GM23338 (cell line): ENCODE measurements at regions not wholly inside any gene's neighbourhood (a gene's known extent, or its start where the extent isn't known, plus 50 kb on each side); places are given as distances from the start of the nearest gene placed in this dataset.
"Not testable (repeated sequence)": the region's sequence is repeated elsewhere in the genome, so short reads cannot be mapped to it uniquely, and the experiment has no call there.

Experiments
- CREB1 ChIP-seq: fragments of 250-450 bp; sonication (Bioruptor Pico); IDR thresholded peaks from 2 replicates; pipeline ENCODE4 v1.5.0; 2020; ENCODE audit warnings: low read depth, mild to moderate bottlenecking, moderate library complexity
- EZH2 ChIP-seq: fragments of 200-600 bp; sonication (generic); IDR thresholded peaks from one replicate; pipeline ENCODE4 v1.8.0; 2017; ENCODE audit warnings: antibody characterized with exemption, mild to moderate bottlenecking, low read depth; ENCODE audit not compliant: unreplicated experiment
- EZH2phosphoT487 ChIP-seq: fragments of 200-600 bp; sonication (generic); IDR thresholded peaks from one replicate; pipeline ENCODE4 v1.8.1; 2018; ENCODE audit warnings: antibody characterized with exemption; ENCODE audit not compliant: unreplicated experiment
- POLR2AphosphoS5 ChIP-seq: IDR thresholded peaks from 2 replicates; pipeline ENCODE4 v1.6.1; 2016; ENCODE audit warnings: antibody characterized with exemption, low read depth
- TF ChIP-seq, protein P1 (sequence below), 2 experiments: fragments of 200-600 bp in 1 of 2; sonication (generic) in 1 of 2; conservative IDR thresholded peaks; 2 replicates each; pipeline versions ENCODE4 v1.5.1 to v1.6.1; 2016 to 2017; ENCODE audit warnings: antibody characterized with exemption in 2 of 2, low read depth in 2 of 2, mild to moderate bottlenecking in 2 of 2, moderate library complexity in 1 of 2
- TF ChIP-seq, protein P2 (sequence below): fragments of 250-450 bp; sonication (Bioruptor Pico); IDR thresholded peaks from 2 replicates; pipeline ENCODE4 v1.5.0; 2020; ENCODE audit warnings: mild to moderate bottlenecking, moderate library complexity
- TF ChIP-seq, protein P3 (sequence below): IDR thresholded peaks from one replicate; pipeline ENCODE4 v1.6.1; 2018; ENCODE audit warnings: antibody characterized with exemption; ENCODE audit not compliant: unreplicated experiment

DNA sequence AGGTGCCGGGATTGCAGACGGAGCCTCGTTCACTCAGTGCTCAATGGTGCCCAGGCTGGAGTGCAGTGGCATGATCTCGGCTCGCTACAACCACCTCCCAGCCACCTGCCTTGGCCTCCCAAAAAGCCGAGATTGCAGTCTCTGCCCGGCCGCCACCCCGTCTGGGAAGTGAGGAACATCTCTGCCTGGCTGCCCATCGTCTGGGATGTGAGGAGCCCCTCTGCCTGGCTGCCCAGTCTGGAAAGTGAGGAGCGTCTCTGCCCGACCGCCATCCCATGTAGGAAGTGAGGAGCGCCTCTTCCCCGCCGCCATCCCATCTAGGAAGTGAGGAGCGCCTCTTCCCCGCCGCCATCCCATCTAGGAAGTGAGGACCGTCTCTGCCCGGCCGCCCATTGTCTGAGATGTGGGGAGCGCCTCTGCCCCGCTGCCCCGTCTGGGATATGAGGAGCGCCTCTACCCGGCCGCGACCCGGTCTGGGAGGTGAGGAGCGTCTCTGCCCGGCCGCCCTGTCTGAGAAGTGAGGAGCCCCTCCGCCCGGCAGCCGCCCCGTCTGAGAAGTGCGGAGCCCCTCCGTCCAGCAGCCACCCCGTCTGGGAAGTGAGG, 375.1 kb upstream of the FRG2C start:
- not testable (repeated sequence) for TF ChIP-seq EZH2phosphoT487; EZH2; POLR2AphosphoS5; CREB1 (CRISPR knock-in tag)
- TF ChIP-seq, protein P1, sequence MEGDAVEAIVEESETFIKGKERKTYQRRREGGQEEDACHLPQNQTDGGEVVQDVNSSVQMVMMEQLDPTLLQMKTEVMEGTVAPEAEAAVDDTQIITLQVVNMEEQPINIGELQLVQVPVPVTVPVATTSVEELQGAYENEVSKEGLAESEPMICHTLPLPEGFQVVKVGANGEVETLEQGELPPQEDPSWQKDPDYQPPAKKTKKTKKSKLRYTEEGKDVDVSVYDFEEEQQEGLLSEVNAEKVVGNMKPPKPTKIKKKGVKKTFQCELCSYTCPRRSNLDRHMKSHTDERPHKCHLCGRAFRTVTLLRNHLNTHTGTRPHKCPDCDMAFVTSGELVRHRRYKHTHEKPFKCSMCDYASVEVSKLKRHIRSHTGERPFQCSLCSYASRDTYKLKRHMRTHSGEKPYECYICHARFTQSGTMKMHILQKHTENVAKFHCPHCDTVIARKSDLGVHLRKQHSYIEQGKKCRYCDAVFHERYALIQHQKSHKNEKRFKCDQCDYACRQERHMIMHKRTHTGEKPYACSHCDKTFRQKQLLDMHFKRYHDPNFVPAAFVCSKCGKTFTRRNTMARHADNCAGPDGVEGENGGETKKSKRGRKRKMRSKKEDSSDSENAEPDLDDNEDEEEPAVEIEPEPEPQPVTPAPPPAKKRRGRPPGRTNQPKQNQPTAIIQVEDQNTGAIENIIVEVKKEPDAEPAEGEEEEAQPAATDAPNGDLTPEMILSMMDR (conservative IDR thresholded peaks at IDR 0.05; ENCODE audit: low read depth in 2 of 2): not testable (repeated sequence)
- TF ChIP-seq, protein P2, sequence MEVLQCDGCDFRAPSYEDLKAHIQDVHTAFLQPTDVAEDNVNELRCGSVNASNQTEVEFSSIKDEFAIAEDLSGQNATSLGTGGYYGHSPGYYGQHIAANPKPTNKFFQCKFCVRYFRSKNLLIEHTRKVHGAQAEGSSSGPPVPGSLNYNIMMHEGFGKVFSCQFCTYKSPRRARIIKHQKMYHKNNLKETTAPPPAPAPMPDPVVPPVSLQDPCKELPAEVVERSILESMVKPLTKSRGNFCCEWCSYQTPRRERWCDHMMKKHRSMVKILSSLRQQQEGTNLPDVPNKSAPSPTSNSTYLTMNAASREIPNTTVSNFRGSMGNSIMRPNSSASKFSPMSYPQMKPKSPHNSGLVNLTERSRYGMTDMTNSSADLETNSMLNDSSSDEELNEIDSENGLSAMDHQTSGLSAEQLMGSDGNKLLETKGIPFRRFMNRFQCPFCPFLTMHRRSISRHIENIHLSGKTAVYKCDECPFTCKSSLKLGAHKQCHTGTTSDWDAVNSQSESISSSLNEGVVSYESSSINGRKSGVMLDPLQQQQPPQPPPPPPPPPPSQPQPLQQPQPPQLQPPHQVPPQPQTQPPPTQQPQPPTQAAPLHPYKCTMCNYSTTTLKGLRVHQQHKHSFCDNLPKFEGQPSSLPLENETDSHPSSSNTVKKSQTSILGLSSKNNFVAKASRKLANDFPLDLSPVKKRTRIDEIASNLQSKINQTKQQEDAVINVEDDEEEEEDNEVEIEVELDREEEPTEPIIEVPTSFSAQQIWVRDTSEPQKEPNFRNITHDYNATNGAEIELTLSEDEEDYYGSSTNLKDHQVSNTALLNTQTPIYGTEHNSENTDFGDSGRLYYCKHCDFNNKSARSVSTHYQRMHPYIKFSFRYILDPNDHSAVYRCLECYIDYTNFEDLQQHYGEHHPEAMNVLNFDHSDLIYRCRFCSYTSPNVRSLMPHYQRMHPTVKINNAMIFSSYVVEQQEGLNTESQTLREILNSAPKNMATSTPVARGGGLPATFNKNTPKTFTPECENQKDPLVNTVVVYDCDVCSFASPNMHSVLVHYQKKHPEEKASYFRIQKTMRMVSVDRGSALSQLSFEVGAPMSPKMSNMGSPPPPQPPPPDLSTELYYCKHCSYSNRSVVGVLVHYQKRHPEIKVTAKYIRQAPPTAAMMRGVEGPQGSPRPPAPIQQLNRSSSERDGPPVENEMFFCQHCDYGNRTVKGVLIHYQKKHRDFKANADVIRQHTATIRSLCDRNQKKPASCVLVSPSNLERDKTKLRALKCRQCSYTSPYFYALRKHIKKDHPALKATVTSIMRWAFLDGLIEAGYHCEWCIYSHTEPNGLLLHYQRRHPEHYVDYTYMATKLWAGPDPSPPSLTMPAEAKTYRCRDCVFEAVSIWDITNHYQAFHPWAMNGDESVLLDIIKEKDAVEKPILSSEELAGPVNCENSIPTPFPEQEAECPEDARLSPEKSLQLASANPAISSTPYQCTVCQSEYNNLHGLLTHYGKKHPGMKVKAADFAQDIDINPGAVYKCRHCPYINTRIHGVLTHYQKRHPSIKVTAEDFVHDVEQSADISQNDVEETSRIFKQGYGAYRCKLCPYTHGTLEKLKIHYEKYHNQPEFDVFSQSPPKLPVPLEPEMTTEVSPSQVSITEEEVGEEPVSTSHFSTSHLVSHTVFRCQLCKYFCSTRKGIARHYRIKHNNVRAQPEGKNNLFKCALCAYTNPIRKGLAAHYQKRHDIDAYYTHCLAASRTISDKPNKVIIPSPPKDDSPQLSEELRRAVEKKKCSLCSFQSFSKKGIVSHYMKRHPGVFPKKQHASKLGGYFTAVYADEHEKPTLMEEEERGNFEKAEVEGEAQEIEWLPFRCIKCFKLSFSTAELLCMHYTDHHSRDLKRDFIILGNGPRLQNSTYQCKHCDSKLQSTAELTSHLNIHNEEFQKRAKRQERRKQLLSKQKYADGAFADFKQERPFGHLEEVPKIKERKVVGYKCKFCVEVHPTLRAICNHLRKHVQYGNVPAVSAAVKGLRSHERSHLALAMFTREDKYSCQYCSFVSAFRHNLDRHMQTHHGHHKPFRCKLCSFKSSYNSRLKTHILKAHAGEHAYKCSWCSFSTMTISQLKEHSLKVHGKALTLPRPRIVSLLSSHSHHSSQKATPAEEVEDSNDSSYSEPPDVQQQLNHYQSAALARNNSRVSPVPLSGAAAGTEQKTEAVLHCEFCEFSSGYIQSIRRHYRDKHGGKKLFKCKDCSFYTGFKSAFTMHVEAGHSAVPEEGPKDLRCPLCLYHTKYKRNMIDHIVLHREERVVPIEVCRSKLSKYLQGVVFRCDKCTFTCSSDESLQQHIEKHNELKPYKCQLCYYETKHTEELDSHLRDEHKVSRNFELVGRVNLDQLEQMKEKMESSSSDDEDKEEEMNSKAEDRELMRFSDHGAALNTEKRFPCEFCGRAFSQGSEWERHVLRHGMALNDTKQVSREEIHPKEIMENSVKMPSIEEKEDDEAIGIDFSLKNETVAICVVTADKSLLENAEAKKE (CRISPR knock-in tag): not testable (repeated sequence)
- TF ChIP-seq, protein P3, sequence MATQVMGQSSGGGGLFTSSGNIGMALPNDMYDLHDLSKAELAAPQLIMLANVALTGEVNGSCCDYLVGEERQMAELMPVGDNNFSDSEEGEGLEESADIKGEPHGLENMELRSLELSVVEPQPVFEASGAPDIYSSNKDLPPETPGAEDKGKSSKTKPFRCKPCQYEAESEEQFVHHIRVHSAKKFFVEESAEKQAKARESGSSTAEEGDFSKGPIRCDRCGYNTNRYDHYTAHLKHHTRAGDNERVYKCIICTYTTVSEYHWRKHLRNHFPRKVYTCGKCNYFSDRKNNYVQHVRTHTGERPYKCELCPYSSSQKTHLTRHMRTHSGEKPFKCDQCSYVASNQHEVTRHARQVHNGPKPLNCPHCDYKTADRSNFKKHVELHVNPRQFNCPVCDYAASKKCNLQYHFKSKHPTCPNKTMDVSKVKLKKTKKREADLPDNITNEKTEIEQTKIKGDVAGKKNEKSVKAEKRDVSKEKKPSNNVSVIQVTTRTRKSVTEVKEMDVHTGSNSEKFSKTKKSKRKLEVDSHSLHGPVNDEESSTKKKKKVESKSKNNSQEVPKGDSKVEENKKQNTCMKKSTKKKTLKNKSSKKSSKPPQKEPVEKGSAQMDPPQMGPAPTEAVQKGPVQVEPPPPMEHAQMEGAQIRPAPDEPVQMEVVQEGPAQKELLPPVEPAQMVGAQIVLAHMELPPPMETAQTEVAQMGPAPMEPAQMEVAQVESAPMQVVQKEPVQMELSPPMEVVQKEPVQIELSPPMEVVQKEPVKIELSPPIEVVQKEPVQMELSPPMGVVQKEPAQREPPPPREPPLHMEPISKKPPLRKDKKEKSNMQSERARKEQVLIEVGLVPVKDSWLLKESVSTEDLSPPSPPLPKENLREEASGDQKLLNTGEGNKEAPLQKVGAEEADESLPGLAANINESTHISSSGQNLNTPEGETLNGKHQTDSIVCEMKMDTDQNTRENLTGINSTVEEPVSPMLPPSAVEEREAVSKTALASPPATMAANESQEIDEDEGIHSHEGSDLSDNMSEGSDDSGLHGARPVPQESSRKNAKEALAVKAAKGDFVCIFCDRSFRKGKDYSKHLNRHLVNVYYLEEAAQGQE: not testable (repeated sequence)
